Hypothalamus (tissue), 51 donors: ENCODE measurements at regions not wholly inside any gene's neighbourhood (a gene's known extent, or its start where the extent isn't known, plus 50 kb on each side); places are given as distances from the start of the nearest gene placed in this dataset.

Experiments used
- DNase-seq, 51 donors: peaks; one replicate each; lab custom pipeline; 2025; lab: John Stamatoyannopoulos, UW

DNA sequence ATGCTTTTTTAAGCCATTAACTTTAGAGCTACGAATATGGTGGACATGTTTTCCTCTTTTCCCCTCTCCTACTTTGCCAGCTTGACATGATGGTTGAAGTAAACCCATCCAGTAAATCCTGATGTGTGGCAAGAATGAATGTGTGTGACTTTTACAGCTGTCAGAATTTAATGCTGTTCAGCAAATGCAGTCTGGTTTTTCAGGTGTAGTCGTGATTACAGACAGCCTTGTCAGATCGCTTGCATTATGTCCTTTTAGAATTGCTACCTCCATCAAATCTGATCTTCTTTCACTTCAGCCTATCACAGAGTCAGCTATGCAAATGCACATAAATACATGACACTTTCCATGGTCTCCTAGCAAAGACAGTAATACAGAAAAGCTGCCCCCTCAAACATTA, 278.5 kb downstream of the FBXO15 start:
- no peak for DNase-seq

DNA sequence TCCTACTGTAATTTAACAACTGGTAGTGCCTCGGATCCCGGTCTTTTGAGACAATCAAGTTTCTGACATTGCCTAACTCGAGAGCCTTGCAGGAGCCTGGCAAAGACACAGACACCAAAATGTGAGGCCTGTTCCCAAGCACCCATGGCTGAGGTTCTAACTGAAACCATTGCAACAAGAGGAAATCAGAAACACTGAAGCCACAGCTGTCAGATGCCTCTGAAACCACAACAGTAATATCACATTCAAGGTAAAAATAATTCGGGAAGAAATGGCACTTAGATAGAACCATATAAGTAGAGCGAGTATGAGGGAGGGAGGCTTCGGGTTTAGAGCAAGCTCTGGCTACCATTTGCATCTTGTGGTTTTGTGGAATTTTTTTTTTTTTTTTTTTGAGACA, 285.9 kb downstream of the FBXO15 start:
- DNase-seq, result no peak

DNA sequence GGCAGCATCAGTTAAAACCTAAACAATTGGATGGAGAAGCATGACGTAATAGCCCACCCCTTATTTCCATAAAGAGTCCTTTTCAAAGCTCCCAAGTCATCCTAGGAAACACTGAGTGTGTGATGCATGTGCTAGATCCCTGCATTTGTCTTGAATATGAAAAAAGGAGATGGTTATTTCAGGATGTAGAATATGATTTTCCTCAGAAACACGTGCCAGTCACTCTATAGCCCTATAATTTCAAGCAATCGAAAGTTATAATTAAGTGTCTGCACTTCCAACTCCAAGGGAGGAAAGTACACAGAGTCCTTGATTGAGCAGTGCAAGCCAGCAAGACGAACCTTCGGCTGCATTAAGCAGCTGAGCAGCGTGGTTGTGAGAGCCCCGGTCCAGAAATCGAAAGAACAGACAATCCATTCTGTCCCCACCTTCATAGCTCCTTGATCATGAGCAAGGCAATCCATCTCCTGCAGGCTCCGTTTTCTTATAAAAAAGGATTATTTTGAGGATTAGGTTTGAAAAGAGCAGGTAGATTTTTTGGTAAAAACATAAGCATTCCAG, 287.7 kb downstream of the FBXO15 start:
- DNase-seq, result peak in 1 of 51 donors; percentile 28

DNA sequence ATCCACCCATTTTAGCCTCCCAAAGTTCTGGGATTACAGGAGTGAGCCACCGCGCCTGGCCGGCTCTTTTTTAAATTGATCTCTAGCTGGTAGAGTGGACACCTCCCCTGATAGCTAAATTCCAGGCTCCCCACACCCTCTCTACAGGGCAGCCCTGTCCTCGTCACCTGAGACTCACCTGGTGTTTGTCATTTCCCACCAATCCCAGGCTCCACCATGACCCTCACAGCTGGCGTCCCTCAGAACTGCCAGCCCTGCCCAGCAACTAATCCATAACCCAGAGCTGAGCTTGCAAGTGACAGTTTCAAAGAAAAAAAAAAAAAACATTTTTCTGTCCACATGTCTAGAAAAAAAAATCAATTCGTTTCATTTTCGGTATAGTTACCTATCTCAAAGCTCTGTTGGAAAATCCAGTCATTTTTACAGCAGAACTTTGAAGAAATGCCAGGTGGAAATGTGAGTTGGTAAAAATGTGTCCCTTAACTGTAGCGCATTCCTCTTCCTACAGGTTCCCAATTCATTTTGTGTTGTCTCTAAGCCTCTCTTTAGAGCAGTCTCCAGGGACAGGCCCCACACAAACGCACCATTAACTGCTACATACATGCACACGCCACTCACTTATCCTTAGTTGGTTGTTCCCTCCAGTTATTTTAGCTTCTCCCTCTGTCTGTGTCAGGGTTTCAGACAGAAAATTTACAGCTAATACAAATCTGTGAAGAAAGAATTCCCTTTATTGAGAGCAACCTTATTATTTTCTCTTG, 294.7 kb downstream of the FBXO15 start:
- no peak for DNase-seq

DNA sequence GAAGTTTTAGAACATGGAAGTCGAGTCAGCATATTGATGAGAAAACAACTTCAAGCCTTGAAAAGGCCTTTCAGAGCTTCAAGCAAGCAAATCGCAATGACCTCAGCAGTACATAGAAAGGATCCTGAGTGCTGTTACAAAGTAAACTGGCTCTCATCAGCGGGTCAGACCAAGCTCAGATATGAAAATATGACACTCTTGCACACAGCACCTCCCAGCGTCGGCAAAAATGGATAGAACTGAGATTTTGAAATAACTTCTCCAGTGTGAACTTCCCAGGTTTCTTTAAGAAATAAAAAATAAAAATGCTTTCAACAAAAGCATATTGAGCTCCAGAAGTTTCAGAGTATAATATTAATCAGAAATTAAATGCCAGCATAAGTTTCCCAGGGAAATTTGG, 296.9 kb downstream of the FBXO15 start:
- no peak for DNase-seq

DNA sequence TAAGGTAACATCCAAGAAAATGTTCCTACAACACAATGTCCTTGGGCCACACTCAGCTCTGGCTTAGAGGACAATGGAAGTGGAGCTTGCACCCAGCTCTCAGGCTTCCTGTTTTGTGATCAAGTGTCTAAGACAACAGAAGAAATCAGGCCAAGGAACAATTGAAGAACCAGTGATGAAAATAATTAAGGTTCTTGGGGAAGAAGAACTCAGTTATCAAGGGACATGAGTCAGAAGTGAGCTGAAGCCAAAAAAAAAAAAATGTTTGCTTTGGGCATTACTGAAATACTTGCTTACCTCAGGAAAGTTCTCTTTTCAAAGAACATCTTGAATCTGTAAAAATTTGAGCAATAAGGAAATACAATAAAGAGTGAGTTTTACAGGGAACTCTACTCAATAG, 299.0 kb downstream of the FBXO15 start:
- no peak for DNase-seq

DNA sequence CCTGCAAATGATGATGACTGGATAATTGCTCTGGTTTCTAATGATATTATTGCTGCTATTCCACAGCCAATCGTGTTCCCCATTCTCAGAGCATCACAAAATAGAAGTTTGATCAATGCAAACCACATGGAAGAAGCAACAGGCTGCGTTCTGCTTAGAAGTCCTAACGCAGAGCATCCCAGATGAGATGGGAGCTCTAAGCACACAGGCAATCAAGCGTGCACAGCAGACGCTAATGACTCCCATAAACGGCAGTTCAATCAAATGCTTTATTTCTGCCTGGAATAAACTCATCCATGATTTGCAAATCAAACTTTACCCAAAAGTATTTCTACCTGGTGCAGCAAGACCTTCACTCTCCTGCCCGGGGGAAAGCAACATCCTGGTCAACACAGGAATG, 304.2 kb downstream of the FBXO15 start:
- DNase-seq, result no peak

DNA sequence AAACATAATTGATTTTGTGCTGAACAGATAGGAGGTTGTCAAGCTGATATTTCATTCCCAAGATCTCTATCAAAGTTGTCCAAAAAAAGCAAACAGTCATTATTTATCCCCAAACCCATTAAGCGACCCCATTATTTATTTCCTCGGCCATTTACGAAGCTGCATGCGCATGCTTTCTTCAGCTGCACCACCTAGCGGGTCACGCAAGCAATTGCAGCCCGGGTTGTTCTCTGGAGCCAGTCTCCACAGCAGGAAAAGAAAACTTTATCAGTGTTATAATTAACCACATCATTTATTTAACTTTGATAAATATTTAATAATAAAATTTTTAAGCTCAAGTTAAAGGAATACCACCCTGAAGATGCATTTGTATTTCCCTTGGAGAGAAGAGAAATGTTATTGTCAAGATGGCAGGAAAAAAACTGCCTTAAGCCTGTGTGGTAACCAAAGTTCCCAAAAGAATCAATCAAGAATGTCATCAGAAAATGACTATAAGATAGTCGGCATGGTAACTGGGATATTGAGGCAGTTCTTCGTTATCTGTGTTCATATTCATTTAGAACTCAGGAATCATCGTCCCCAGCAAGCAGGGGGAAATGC, 304.7 kb downstream of the FBXO15 start:
- peak in 33 of 51 donors; percentile 2 to 59 (median 20) for DNase-seq

DNA sequence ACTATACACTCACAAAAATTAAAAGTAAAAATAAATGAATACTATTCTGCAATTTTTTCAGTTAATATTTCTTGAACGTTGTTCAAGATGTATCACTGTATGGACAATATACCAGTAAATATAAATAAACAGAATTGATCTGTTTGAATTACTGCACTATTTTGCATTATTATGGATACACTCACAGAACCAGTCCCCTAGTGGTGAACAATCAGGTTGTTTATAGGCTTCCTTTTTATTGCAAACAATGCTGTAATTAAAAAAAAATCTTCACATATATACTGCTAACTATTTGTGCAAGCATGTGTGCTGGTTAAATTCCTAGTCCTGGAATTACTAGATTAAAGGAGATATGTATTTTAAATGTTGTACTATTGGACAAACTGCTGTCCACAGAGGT, 306.0 kb downstream of the FBXO15 start:
- DNase-seq, result no peak

DNA sequence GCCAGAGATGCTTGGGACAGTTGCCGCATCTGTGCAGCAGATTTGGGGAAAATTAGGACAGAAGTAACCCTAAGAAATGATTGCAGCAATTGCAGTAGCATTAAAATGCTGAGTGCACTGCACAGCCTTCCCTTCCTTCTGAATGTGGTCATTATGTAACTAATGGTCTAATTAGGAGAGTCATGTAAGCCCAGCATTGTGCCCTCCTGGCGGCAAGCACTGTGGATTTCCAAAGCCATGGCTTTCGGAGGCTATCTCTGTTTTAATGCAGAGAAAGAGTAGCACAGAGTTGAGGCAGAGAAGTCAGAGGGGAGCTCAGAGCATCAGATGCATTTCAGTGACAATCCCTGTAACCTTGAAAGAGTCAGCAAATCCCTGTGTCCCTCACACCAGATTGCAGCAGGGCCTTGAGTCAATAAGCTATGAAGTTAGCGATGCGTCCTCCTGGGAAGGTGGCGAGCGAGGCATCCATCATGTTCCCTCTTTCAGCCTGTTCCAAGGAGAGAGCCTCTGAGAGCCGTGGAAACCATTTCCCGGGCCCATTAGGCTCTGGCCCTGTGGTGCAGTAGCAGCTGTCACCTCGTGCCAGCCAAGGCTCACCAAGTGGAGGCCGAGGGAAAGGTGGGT, 307.2 kb downstream of the FBXO15 start:
- DNase-seq, result peak in 10 of 51 donors; percentile 1 to 31 (median 9)

DNA sequence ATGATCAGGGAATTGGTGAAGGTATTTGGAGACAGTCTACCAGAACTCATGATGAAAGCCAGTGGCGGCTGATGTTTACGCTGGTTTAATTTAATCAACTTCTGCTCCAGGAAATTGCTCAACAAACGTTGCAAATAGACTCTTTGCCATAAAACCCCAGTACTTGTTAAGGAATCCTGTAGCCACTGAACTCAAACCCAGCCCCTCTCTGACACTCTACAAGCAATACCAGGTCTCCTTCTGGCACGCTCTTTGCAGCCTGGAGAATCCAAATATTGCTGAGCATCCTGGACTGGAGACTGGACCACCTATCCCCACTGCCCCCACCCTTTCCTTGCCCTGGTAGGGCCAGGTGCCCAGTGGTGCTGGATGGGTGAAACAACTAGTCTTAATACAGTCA, 308.2 kb downstream of the FBXO15 start:
- DNase-seq, result no peak

DNA sequence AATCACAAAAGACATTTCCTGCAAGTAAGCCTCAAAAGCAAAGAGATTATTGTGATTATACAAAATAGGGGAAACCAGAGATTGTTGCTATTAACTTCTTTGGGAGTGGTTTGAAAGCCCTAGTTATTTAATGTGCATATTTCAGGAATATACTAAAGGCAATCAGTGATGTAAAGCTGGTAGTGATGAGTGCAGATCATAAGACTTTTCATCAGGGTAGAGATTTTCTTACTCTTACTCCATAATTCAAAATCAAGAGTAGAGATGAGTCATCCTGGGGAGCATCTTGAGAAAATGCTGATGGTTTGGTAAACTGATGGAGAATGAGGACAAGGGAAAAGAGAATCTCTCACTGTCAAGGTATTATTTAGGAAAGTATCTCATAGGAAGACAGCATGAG, 309.5 kb downstream of the FBXO15 start:
- DNase-seq, result no peak

DNA sequence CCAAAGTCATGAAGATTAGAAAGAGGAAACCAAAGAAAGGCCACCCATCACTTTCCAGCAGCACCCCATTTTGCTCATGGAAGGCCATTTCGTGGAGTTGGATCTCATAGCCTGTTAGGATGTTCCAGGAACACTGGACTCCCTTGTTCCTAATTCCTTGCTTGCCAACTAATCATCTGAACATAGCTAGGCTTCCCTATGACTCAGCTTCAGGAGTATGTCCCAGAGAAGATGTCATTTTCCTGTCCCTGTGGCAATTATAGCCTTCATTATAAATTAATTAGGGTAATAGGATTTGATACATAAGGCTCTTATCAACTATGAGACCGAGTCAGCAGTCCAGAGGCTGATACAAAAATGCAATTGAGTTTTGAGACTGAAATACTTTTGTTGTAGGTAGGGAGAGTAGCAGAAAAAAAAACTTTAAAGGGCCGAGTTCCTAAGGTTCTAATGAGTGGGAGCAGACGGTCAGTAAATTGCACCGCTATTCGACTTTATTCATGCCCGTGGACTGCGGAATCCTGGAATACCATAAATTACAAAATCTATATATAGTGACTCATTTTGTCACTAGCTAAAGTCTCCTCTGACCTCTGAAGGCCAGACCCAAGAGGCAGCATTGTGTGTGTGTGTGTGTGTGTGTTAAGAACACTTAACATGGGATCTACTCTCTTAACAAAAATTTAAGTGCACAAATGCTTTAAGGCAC, 311.8 kb downstream of the FBXO15 start:
- DNase-seq, result no peak

DNA sequence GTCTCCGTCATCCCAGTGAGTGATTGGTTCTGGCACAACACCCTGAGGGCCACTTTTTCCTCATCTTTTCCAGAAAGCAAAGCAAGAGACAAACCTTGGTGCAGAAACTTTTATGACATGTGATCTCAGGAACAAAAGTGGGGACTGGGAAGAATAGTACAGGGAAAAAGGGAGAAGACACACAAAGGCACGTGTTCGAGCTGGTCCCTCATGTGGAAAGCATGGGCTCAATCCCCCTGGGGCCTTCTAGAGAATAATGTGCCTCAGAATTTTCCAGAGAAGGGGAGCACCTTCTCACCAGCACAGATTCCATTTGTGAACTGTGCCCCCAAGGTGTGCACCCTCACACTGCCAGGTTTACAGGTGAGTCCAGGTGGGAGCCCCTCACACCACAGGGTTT, 312.6 kb downstream of the FBXO15 start:
- DNase-seq, result no peak

DNA sequence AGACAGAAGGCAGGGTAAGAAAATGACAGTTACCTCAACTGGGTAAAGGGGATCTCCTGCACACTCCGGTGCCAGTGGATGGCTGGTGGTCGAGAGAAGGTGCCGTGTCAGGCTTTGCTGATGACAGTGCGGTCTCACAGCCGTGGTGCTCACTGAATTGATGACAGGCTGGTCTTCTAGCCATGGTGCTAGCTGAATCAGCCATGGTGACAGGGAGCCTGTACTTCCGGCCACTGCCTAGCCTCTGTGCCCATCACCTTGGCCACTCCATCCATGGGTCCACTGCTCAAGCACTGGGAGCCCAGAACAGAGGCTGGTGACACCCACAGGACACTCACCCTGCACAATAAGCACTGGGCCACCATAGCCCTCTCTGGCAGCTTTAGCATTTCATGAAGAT, 315.9 kb downstream of the FBXO15 start:
- DNase-seq, result no peak

DNA sequence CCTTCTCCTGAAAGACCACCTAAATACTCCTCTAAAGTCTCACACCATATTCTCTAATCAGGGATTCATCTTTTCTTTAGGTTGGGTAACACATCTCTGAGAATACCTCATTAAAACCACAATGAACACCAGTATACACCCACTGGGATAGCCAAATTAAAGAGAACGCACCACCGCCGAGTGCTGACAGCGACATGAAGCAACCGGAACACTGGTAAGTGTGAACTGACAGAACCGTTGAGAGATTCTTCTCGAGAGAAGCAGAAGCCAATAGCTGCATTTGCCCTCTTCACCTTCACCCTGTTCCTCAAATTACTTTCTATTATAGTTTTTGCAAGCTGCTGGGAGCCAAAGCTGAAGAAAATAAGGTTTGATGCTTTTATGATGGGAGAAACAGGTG, 318.5 kb downstream of the FBXO15 start:
- DNase-seq, result no peak

DNA sequence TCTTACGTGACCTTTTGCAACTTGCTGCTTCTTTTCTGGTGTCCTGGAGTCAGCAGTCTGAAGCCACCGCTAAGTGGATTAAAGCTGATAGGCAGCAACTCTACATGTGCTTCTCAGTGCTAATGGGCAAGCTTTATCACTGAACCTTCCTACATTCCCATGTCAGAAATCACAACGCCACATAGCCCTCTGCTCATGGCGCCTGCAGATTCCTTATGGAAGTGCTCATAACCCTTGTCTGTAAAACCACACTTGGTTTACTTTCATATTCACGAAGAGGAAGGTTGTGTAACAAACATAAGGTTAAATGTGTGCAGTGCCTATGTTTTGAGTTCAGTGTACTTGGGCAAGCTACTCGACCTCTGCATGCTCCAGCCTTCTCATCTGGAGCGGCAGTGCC, 319.8 kb downstream of the FBXO15 start:
- DNase-seq, result no peak

DNA sequence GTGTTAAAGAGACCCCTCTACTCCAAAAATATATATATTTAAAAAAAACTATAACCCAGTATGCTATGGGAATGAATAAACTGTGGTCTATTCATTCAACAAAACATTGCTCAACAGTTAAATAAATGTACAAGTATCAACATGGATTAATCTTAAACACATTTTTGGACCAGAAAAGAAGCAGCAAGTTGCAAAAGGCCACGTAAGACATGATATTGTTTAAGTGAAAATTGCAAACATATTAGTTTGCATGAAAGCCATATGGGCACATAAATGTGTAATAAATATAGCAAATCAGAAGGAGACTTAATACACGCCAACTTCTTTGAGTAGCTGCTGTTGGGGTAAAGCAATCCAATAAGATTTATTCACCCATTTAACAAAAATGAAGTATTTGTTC, 321.5 kb downstream of the FBXO15 start:
- DNase-seq, result no peak

DNA sequence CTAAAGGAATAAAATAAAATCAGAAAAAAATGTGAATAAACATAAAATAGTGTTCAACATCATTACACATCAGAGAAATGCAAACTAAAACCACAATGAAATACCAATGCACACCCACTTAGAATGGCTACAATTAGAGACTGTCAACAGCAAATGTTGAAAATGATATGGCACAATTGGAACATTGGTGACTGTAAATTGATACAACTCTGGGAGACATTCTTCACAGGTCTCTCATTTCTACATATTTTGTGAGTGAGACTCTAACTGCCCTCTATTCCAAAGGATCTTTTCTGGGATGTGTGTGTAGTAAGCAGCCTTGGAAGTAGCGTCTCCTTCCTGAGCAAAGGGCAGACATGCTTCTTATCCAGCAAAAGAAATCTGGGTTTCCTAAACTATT, 323.0 kb downstream of the FBXO15 start:
- DNase-seq, result no peak

DNA sequence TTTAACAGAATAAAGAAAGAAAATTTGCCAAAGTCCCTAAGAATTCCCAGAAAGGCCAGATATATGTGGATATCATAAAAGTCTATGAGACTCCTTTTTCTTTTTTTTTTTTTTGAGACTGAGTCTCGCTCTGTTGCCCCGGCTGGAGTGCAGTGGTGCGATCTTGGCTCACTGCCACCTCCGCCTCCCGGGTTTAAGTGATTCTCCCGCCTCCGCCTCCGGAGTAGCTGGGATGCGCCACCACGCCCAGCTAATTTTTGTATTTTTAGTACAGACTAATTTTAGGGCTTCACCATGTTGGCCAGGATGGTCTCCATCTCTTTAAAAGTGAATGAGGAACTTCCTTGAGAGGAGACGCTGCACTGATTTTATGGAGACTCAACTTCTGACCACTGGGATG, 335.2 kb downstream of the FBXO15 start:
- DNase-seq, result no peak

DNA sequence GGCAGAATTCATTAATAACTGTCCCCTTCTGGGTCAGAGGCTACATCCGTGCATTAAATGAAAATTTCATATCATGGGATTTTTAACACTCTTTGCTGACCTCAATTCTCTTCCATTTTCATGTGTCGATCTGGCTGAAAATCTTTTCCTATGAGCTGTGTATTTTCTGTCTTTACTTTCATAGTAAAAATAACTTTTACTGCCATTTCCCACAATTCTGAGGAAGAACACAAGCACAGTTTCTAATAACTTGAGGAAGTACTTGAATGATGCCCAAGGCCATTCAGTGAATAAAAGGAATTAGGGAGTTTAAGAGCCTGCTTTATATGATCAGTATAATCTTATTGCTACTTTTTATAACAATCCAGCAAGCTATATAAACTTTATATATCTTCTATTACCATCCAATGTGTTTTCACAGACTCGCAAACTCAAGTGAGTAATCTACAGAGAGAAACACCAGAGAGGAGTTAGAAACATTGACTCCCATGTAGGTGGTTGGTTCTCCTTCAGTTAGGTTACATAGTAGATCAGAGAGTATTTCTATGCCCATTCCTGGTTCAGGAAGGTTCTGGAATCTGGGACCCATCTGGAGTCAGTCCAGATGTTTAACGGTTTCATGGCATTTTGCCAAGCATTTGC, 340.0 kb downstream of the FBXO15 start:
- no peak for DNase-seq
